ENCODE measurements at regions not wholly inside any gene's neighbourhood (a gene's known extent, or its start where the extent isn't known, plus 50 kb on each side); places are given as distances from the start of the nearest gene placed in this dataset.

DNA sequence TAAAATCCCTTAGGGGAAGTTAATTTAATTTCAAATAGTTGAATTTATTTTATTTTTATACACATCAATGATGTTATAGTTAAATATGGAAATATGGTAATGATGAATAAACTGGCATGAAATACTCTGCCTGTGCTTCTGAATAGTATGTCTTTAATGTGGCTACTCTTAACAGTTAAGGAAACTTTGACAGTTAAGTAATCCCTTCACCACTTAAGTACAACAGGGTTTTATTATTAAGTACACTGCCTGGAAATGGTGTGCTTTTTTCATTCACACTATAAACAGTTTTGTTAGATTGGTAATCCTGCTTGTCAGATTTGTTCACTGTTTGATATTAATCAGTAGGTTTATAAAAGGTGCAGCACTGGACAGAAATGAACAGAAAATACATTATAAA is 412.0 kb upstream of the ZEB2 start:
- TF ChIP-seq, protein P1, sequence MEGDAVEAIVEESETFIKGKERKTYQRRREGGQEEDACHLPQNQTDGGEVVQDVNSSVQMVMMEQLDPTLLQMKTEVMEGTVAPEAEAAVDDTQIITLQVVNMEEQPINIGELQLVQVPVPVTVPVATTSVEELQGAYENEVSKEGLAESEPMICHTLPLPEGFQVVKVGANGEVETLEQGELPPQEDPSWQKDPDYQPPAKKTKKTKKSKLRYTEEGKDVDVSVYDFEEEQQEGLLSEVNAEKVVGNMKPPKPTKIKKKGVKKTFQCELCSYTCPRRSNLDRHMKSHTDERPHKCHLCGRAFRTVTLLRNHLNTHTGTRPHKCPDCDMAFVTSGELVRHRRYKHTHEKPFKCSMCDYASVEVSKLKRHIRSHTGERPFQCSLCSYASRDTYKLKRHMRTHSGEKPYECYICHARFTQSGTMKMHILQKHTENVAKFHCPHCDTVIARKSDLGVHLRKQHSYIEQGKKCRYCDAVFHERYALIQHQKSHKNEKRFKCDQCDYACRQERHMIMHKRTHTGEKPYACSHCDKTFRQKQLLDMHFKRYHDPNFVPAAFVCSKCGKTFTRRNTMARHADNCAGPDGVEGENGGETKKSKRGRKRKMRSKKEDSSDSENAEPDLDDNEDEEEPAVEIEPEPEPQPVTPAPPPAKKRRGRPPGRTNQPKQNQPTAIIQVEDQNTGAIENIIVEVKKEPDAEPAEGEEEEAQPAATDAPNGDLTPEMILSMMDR (conservative IDR thresholded peaks at IDR 0.05; ENCODE audit: low read depth in 2 of 2), result no peak
- TF ChIP-seq EZH2 (IDR thresholded peaks at IDR 0.05; ENCODE audit: low read depth, unreplicated experiment), result no peak
- TF ChIP-seq, protein P2, sequence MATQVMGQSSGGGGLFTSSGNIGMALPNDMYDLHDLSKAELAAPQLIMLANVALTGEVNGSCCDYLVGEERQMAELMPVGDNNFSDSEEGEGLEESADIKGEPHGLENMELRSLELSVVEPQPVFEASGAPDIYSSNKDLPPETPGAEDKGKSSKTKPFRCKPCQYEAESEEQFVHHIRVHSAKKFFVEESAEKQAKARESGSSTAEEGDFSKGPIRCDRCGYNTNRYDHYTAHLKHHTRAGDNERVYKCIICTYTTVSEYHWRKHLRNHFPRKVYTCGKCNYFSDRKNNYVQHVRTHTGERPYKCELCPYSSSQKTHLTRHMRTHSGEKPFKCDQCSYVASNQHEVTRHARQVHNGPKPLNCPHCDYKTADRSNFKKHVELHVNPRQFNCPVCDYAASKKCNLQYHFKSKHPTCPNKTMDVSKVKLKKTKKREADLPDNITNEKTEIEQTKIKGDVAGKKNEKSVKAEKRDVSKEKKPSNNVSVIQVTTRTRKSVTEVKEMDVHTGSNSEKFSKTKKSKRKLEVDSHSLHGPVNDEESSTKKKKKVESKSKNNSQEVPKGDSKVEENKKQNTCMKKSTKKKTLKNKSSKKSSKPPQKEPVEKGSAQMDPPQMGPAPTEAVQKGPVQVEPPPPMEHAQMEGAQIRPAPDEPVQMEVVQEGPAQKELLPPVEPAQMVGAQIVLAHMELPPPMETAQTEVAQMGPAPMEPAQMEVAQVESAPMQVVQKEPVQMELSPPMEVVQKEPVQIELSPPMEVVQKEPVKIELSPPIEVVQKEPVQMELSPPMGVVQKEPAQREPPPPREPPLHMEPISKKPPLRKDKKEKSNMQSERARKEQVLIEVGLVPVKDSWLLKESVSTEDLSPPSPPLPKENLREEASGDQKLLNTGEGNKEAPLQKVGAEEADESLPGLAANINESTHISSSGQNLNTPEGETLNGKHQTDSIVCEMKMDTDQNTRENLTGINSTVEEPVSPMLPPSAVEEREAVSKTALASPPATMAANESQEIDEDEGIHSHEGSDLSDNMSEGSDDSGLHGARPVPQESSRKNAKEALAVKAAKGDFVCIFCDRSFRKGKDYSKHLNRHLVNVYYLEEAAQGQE (IDR thresholded peaks at IDR 0.05; ENCODE audit: unreplicated experiment), result no peak
- no peak for TF ChIP-seq EZH2phosphoT487 (IDR thresholded peaks at IDR 0.05; ENCODE audit: unreplicated experiment)
- TF ChIP-seq POLR2AphosphoS5 (IDR thresholded peaks at IDR 0.05; ENCODE audit: low read depth), result no peak
- TF ChIP-seq, protein P3, sequence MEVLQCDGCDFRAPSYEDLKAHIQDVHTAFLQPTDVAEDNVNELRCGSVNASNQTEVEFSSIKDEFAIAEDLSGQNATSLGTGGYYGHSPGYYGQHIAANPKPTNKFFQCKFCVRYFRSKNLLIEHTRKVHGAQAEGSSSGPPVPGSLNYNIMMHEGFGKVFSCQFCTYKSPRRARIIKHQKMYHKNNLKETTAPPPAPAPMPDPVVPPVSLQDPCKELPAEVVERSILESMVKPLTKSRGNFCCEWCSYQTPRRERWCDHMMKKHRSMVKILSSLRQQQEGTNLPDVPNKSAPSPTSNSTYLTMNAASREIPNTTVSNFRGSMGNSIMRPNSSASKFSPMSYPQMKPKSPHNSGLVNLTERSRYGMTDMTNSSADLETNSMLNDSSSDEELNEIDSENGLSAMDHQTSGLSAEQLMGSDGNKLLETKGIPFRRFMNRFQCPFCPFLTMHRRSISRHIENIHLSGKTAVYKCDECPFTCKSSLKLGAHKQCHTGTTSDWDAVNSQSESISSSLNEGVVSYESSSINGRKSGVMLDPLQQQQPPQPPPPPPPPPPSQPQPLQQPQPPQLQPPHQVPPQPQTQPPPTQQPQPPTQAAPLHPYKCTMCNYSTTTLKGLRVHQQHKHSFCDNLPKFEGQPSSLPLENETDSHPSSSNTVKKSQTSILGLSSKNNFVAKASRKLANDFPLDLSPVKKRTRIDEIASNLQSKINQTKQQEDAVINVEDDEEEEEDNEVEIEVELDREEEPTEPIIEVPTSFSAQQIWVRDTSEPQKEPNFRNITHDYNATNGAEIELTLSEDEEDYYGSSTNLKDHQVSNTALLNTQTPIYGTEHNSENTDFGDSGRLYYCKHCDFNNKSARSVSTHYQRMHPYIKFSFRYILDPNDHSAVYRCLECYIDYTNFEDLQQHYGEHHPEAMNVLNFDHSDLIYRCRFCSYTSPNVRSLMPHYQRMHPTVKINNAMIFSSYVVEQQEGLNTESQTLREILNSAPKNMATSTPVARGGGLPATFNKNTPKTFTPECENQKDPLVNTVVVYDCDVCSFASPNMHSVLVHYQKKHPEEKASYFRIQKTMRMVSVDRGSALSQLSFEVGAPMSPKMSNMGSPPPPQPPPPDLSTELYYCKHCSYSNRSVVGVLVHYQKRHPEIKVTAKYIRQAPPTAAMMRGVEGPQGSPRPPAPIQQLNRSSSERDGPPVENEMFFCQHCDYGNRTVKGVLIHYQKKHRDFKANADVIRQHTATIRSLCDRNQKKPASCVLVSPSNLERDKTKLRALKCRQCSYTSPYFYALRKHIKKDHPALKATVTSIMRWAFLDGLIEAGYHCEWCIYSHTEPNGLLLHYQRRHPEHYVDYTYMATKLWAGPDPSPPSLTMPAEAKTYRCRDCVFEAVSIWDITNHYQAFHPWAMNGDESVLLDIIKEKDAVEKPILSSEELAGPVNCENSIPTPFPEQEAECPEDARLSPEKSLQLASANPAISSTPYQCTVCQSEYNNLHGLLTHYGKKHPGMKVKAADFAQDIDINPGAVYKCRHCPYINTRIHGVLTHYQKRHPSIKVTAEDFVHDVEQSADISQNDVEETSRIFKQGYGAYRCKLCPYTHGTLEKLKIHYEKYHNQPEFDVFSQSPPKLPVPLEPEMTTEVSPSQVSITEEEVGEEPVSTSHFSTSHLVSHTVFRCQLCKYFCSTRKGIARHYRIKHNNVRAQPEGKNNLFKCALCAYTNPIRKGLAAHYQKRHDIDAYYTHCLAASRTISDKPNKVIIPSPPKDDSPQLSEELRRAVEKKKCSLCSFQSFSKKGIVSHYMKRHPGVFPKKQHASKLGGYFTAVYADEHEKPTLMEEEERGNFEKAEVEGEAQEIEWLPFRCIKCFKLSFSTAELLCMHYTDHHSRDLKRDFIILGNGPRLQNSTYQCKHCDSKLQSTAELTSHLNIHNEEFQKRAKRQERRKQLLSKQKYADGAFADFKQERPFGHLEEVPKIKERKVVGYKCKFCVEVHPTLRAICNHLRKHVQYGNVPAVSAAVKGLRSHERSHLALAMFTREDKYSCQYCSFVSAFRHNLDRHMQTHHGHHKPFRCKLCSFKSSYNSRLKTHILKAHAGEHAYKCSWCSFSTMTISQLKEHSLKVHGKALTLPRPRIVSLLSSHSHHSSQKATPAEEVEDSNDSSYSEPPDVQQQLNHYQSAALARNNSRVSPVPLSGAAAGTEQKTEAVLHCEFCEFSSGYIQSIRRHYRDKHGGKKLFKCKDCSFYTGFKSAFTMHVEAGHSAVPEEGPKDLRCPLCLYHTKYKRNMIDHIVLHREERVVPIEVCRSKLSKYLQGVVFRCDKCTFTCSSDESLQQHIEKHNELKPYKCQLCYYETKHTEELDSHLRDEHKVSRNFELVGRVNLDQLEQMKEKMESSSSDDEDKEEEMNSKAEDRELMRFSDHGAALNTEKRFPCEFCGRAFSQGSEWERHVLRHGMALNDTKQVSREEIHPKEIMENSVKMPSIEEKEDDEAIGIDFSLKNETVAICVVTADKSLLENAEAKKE (CRISPR knock-in tag; IDR thresholded peaks at IDR 0.05), result no peak
- TF ChIP-seq, protein P4, sequence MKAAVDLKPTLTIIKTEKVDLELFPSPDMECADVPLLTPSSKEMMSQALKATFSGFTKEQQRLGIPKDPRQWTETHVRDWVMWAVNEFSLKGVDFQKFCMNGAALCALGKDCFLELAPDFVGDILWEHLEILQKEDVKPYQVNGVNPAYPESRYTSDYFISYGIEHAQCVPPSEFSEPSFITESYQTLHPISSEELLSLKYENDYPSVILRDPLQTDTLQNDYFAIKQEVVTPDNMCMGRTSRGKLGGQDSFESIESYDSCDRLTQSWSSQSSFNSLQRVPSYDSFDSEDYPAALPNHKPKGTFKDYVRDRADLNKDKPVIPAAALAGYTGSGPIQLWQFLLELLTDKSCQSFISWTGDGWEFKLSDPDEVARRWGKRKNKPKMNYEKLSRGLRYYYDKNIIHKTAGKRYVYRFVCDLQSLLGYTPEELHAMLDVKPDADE (IDR thresholded peaks at IDR 0.05), result no peak
- no peak for TF ChIP-seq ZNF114 (CRISPR knock-in tag; IDR thresholded peaks at IDR 0.05)
- TF ChIP-seq JUNB (IDR thresholded peaks at IDR 0.05; ENCODE audit: unreplicated experiment), result no peak
- TF ChIP-seq STAT1 (IDR thresholded peaks at IDR 0.05; ENCODE audit: unreplicated experiment), result no peak
- TF ChIP-seq CREB1 (CRISPR knock-in tag; IDR thresholded peaks at IDR 0.05; ENCODE audit: low read depth), result no peak
- TF ChIP-seq NANOG (IDR thresholded peaks at IDR 0.05; ENCODE audit: borderline replicate concordance), result no peak

Measured in GM23338 (cell line).